ENCODE measurements at regions not wholly inside any gene's neighbourhood (a gene's known extent, or its start where the extent isn't known, plus 50 kb on each side); places are given as distances from the start of the nearest gene placed in this dataset.
"Not testable (repeated sequence)": the region's sequence is repeated elsewhere in the genome, so short reads cannot be mapped to it uniquely, and the experiment has no call there.

GRCh38 chr5:26390608-26391007 lies 647.8 kb downstream of the CDH9 start:
- no peak for DNase-seq (ENCODE audit: low spot score)

DNA sequence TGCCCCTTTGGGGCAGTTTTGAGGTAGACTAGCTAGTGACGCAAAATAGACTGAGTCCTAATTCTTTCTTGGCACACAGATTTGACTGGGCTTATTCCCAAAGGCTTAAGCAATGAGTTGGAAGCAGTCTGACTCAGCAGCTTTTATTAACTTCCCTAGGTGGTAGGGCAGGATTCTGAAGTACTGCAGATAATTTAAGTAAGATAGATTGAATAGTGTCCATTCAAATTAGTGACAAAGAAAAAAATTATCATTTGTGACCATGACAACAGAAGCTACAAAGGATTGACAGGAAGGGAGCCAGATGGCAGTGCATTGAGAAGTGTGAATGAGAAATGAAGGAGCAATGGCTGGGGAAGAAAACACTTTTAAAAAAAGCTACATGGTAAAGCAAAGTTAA lies 649.4 kb downstream of the CDH9 start:
- DNase-seq (ENCODE audit: low spot score): no peak

GRCh38 chr5:26386532-26386931 lies 651.9 kb downstream of the CDH9 start:
- no peak for DNase-seq (ENCODE audit: low spot score)

- not testable (repeated sequence) for DNase-seq (ENCODE audit: low spot score)
Measured at GRCh38 chr5:26364624-26365023, 673.8 kb downstream of the CDH9 start.

DNA sequence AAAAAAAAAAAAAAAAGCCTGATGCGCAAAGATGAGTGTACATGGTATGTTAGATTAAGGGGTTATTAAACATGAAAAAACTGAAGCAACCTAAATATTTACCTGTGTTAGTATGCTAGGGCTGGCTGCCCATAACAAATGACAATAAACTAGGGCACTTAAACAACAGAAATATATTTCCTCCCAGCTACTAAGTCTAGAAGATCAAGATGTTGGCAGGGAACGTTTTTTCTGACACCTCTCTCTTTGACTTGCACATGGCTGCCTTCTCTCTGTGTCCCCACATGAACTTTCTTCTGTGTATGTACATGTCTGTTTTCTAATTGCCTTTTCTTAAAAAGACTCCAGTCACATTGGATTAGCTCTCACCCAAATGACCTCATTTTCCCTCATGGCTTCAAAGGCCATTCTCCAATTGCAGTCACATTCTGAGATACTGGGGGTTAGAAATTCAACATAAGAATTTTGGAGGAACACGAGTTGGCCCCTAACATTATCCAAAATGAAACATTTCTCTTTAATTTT lies 694.5 kb downstream of the CDH9 start:
- no peak for DNase-seq (ENCODE audit: low spot score)

GRCh38 chr5:26339576-26339975 lies 698.8 kb downstream of the CDH9 start:
- no peak for DNase-seq (ENCODE audit: low spot score)

- DNase-seq (ENCODE audit: low spot score): no peak
Measured at GRCh38 chr5:26329562-26330189, 708.7 kb downstream of the CDH9 start.

- no peak for DNase-seq (ENCODE audit: low spot score)
Measured at GRCh38 chr5:26326153-26326759, 712.1 kb downstream of the CDH9 start.

DNA sequence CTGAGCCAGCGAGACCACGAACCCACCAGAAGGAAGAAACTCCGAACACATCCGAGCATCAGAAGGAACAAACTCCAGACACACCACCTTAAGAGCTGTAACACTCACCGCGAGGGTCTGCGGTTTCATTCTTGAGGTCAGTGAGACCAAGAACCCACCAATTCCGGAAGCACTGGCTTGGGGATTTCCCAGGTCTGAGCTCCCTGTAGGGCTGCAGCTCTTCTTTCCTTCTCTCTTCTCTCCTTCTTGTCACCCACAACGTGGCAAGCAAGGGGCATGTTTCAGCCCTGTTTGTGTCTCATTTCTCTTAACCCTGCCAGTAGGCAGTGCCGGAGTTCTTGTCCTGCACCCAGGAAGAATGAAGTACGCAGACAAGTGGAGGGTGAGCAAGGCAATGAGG lies 713.0 kb downstream of the CDH9 start:
- DNase-seq (ENCODE audit: low spot score): not testable (repeated sequence)

GRCh38 chr5:26324273-26324895 lies 714.0 kb downstream of the CDH9 start:
- DNase-seq (ENCODE audit: low spot score): not testable (repeated sequence)

- DNase-seq (ENCODE audit: low spot score): no peak
Measured at GRCh38 chr5:26323794-26324193, 714.6 kb downstream of the CDH9 start.

DNA sequence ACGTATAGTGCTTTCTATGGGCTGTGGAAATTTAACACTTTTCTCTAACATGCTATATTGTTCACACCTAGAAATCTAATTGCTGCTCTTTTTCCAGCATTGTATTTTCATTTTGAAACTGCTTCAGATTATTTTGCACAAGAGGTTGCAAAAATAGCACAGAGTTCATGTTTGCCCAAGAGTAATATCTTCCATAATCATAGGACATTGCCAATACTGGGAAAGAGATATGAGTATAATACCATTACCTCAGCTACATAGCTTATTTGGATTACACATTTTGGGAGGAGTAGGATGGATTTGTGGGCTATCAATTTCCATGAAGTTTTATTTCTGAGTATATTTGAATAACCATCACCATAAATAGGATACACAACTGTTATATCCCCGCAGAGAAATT lies 717.1 kb downstream of the CDH9 start:
- DNase-seq (ENCODE audit: low spot score): no peak

DNA sequence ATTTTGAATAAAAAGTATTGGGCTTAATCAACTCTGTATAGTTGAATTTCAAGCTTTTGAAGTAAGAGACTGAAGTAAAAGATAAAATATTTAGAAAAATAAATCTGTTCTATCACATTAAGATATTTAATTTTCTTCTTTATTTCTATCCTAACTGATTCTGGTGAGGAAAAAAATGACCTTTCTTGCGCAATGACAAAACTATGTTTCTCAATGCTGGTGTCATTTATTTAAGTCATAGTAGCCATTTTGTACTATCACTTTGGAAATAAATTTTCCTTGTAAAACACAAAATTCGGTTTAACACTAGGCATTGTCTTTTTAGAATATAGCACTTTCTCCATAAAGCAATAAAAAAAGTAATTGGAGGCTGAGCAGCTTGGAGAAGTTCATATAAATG lies 728.0 kb downstream of the CDH9 start:
- DNase-seq (ENCODE audit: low spot score): no peak

- no peak for DNase-seq (ENCODE audit: low spot score)
Measured at GRCh38 chr5:26295541-26295940, 742.8 kb downstream of the CDH9 start.

DNA sequence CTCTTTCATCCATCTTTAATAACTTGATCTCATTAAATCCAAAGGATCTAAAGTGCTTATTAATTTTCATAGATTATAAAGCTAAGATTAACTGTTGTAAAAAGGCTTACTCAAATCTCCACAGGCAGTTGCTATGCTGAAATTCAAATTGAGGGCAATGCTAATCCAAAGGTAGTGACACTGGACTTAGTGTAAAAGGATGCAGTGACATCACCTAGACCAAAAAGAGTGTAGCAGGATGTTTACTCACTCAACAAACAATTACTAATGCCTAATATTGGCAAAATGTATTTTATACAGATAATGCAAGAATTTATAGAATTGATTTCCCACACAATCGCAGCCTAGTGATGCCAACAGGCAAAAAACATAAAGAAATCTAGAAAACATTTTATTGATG lies 756.2 kb downstream of the CDH9 start:
- DNase-seq (ENCODE audit: low spot score): no peak

GRCh38 chr5:26278078-26278477 lies 760.3 kb downstream of the CDH9 start:
- DNase-seq (ENCODE audit: low spot score): no peak

GRCh38 chr5:26259081-26259480 lies 779.3 kb downstream of the CDH9 start:
- no peak for DNase-seq (ENCODE audit: low spot score)

DNA sequence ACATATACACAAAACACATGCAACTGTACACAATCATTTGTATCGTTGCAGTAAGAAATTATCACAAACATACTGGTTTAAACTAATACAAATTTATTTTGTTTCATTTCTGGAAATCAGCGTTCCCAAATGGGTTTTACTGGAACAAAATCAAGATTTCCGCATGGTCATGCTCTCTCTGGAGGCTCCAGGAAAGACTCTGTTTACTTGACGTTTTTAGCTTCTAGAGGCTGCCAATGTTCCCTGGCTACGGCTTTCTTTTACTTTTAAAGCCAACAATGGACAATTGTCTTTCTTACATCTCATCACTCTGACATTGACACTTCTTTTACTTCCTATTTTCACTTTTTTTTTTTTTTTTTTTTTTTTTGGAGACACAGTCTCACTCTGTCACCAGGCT lies 793.1 kb downstream of the CDH9 start:
- DNase-seq (ENCODE audit: low spot score): no peak

GRCh38 chr5:26239588-26239987 lies 798.8 kb downstream of the CDH9 start:
- DNase-seq (ENCODE audit: low spot score): no peak

GRCh38 chr5:26237489-26237888 lies 800.9 kb downstream of the CDH9 start:
- no peak for DNase-seq (ENCODE audit: low spot score)

GRCh38 chr5:26236936-26237335 lies 801.5 kb downstream of the CDH9 start:
- no peak for DNase-seq (ENCODE audit: low spot score)

DNA sequence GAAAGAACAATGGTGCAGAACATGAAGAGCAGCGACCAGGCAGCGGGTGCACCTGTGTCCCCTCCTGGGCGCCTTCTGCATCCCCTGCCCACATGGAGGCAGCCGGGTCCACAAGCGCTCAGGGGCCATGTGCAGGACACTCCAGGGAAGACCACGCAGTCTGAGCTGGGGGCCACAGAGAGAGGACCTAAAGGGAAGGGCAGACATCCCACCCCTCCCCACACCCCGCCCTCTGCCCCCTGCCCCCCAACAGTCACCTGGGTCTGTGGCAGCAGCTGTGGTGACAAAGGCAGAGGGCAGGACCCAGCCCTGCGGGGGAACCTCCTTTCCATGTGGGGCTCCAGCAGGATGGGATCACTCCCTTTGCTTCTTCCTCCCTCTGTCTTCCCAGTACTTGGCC lies 805.7 kb downstream of the CDH9 start:
- no peak for DNase-seq (ENCODE audit: low spot score)

DNA sequence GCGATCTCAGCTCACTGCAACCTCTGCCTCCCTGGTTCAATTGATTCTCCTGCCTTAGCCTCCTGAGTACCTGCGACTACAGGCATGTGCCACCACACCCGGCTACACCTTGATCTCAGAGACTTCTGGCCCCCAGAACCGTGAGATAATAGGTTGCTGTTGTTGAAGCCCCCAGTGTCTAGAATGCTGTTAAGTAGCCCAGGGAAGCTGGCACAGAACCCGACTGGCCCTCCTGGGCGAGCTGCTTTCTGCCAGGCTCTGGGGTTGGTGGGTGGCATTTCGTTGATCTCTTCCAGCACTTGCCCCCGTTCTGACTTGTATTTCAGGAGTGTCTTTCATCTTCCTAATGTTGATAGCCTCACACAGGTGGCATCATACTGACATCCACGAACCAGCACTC lies 807.1 kb downstream of the CDH9 start:
- no peak for DNase-seq (ENCODE audit: low spot score)

GRCh38 chr5:26229848-26230247 lies 808.5 kb downstream of the CDH9 start:
- no peak for DNase-seq (ENCODE audit: low spot score)
